SU-DHL-6 (cell line): ENCODE measurements at regions not wholly inside any gene's neighbourhood (a gene's known extent, or its start where the extent isn't known, plus 50 kb on each side); places are given as distances from the start of the nearest gene placed in this dataset.

Experiments used
- H2AFZ ChIP-seq: fragments of 200-600 bp; sonication (generic); 2 replicates; pipeline ENCODE4 v1.6.1; 2014; ENCODE audit warnings: low read depth, mild to moderate bottlenecking, moderate library complexity, mixed read lengths, antibody characterized with exemption, low read length; ENCODE audit not compliant: severe bottlenecking
- H3F3A ChIP-seq: fragments of 200-600 bp; shearing (Covaris generic); 2 replicates; pipeline ENCODE4 v1.6.0; 2016; ENCODE audit warnings: antibody characterized with exemption, mild to moderate bottlenecking; ENCODE audit not compliant: insufficient read depth
- H3K27ac ChIP-seq: fragments of 200-600 bp; sonication (generic); 2 replicates; pipeline ENCODE4 v1.5.1; 2016; ENCODE audit warnings: low read depth, mild to moderate bottlenecking, low read length, moderate library complexity, mixed read lengths
- H3K27me3 ChIP-seq: fragments of 200-600 bp; sonication (generic), shearing (Covaris generic); 2 replicates; pipeline ENCODE4 v1.6.0; 2014; ENCODE audit warnings: mild to moderate bottlenecking, low read length
- H3K36me3 ChIP-seq: fragments of 200-600 bp; sonication (generic); 2 replicates; pipeline ENCODE4 v1.6.1; 2014; ENCODE audit warnings: mild to moderate bottlenecking, low read length, mixed read lengths
- H3K4me2 ChIP-seq: fragments of 300-600, 200-600 bp; shearing (Covaris generic), sonication (generic); 2 replicates; pipeline ENCODE4 v1.6.0; 2014; ENCODE audit warnings: low read length, low read depth, mild to moderate bottlenecking; ENCODE audit not compliant: poor library complexity, severe bottlenecking
- H3K4me3 ChIP-seq: fragments of 200-600 bp; sonication (generic); 2 replicates; pipeline ENCODE4 v1.5.1; 2014; ENCODE audit warnings: antibody characterized with exemption, low read length, mild to moderate bottlenecking, mixed read lengths; ENCODE audit not compliant: insufficient read depth, poor library complexity, severe bottlenecking
- H3K79me2 ChIP-seq: fragments of 200-600 bp; sonication (generic); 2 replicates; pipeline ENCODE4 v1.6.1; 2014; ENCODE audit warnings: mild to moderate bottlenecking, low read length, moderate library complexity; ENCODE audit not compliant: insufficient read depth
- H3K9ac ChIP-seq: fragments of 200-600 bp; sonication (generic); 2 replicates; pipeline ENCODE4 v1.7.0; 2014; ENCODE audit warnings: mild to moderate bottlenecking, low read length
- H3K9me2 ChIP-seq: fragments of 200-600 bp; sonication (generic); replicated peaks from 2 replicates; pipeline ENCODE4 v1.6.1; 2014; ENCODE audit warnings: low read length; ENCODE audit not compliant: insufficient read depth
- H3K9me3 ChIP-seq: fragments of 200-600 bp; sonication (generic); 2 replicates; pipeline ENCODE4 v1.6.1; 2014; ENCODE audit warnings: low read length, mixed read lengths; ENCODE audit not compliant: insufficient read depth
- H4K20me1 ChIP-seq: fragments of 200-600 bp; sonication (generic); 2 replicates; pipeline ENCODE4 v1.6.1; 2014; ENCODE audit warnings: low read depth, mild to moderate bottlenecking, antibody characterized with exemption, low read length, moderate library complexity, mixed read lengths
- CTCF ChIP-seq: fragments of 200-600 bp; sonication (generic); IDR thresholded peaks from one replicate; pipeline ENCODE4 v1.5.1; 2017; ENCODE audit warnings: antibody characterized with exemption, mild to moderate bottlenecking, low read length, moderate library complexity; ENCODE audit not compliant: insufficient read depth, poor library complexity, severe bottlenecking
- EZH2phosphoT487 ChIP-seq: fragments of 200-600 bp; sonication (generic), shearing (Covaris generic); conservative IDR thresholded peaks from 2 replicates; pipeline ENCODE4 v1.6.1; 2018; ENCODE audit warnings: mild to moderate bottlenecking, antibody characterized with exemption, low read length, moderate library complexity, mixed read lengths

- Histone ChIP-seq H3K27ac (no peak overlapping the region), H3K9me3 (no peaks in the 10 kb centered on the region), H2AFZ (no peak overlapping the region), H3K27me3 (no peaks in the 10 kb centered on the region), H4K20me1 (no peaks in the 10 kb centered on the region), H3K9ac (no peak overlapping the region), H3K9me2 (no peaks in the 10 kb centered on the region), H3K4me3 (no peak overlapping the region), H3K79me2 (no peaks in the 10 kb centered on the region), H3F3A (no peaks in the 10 kb centered on the region), H3K4me2 (no peak overlapping the region), H3K36me3 (no peaks in the 10 kb centered on the region)
- TF ChIP-seq EZH2phosphoT487: no peak
- TF ChIP-seq CTCF: no peak
These were observed 137.7 kb upstream of the ZNF608 start for GRCh38 chr5:124884114-124884513.

- no peaks in the 10 kb centered on the region for H3K9me2 ChIP-seq
- no peak overlapping the region for H3K4me2 ChIP-seq
- no peak for TF ChIP-seq EZH2phosphoT487
- no peak for TF ChIP-seq CTCF
- no peaks in the 10 kb centered on the region for H3K9me3 ChIP-seq
- no peaks in the 10 kb centered on the region for H3K79me2 ChIP-seq
- no peaks in the 10 kb centered on the region for H3K27me3 ChIP-seq
- H3K9ac ChIP-seq: no peak overlapping the region
- H3K27ac ChIP-seq: no peak overlapping the region
- no peaks in the 10 kb centered on the region for H4K20me1 ChIP-seq
- no peak overlapping the region for H2AFZ ChIP-seq
- H3K4me3 ChIP-seq: no peak overlapping the region
- no peaks in the 10 kb centered on the region for H3K36me3 ChIP-seq
- no peaks in the 10 kb centered on the region for H3F3A ChIP-seq
These were observed 139.1 kb upstream of the ZNF608 start for GRCh38 chr5:124885490-124885889.

GRCh38 chr5:124887223-124887622, 140.8 kb upstream of the ZNF608 start:
- no peaks in the 10 kb centered on the region for H3K27me3 ChIP-seq
- H3F3A ChIP-seq: no peaks in the 10 kb centered on the region
- no peaks in the 10 kb centered on the region for H3K9me2 ChIP-seq
- H4K20me1 ChIP-seq: no peaks in the 10 kb centered on the region
- no peak overlapping the region for H3K27ac ChIP-seq
- H3K4me2 ChIP-seq: no peak overlapping the region
- H3K9ac ChIP-seq: no peak overlapping the region
- no peaks in the 10 kb centered on the region for H3K36me3 ChIP-seq
- TF ChIP-seq EZH2phosphoT487: no peak
- H2AFZ ChIP-seq: no peak overlapping the region
- H3K79me2 ChIP-seq: no peaks in the 10 kb centered on the region
- no peak overlapping the region for H3K4me3 ChIP-seq
- no peaks in the 10 kb centered on the region for H3K9me3 ChIP-seq

GRCh38 chr5:124888050-124888506, 141.6 kb upstream of the ZNF608 start:
- H2AFZ ChIP-seq: peak overlapping the region; percentile 28
- no peak for TF ChIP-seq EZH2phosphoT487
- no peak for TF ChIP-seq CTCF

More at GRCh38 chr5:124888050-124888506, 141.6 kb upstream of the ZNF608 start:
- H3K79me2 ChIP-seq: no peaks in the 10 kb centered on the region
- H3K27ac ChIP-seq: no peak overlapping the region
- H3K9me3 ChIP-seq: no peaks in the 10 kb centered on the region
- H3F3A ChIP-seq: no peaks in the 10 kb centered on the region
- H3K9ac ChIP-seq: no peak overlapping the region
- H3K36me3 ChIP-seq: no peaks in the 10 kb centered on the region
- H3K27me3 ChIP-seq: no peaks in the 10 kb centered on the region
- H4K20me1 ChIP-seq: no peaks in the 10 kb centered on the region
- no peak overlapping the region for H3K4me3 ChIP-seq
- H3K9me2 ChIP-seq: no peaks in the 10 kb centered on the region
- peak overlapping the region; percentile 20 for H3K4me2 ChIP-seq
